Vagina (tissue), 2 donors: ENCODE measurements at regions not wholly inside any gene's neighbourhood (a gene's known extent, or its start where the extent isn't known, plus 50 kb on each side); places are given as distances from the start of the nearest gene placed in this dataset.

Experiments used
- POLR2A ChIP-seq, 2 donors: fragments of 450-650 bp; IDR thresholded peaks; one replicate each; pipeline ENCODE4 v1.6.1; 2017; ENCODE audit warnings: antibody characterized with exemption in 2 of 2, mild to moderate bottlenecking in 2 of 2, moderate library complexity in 2 of 2
- POLR2AphosphoS5 ChIP-seq, 2 donors: sonication (generic); formaldehyde crosslinking; IDR thresholded peaks; one replicate each; pipeline ENCODE4 v1.9.0; 2017; ENCODE audit warnings: antibody characterized with exemption in 2 of 2, mild to moderate bottlenecking in 2 of 2, low read depth in 1 of 2; ENCODE audit not compliant: insufficient read depth in 1 of 2

DNA sequence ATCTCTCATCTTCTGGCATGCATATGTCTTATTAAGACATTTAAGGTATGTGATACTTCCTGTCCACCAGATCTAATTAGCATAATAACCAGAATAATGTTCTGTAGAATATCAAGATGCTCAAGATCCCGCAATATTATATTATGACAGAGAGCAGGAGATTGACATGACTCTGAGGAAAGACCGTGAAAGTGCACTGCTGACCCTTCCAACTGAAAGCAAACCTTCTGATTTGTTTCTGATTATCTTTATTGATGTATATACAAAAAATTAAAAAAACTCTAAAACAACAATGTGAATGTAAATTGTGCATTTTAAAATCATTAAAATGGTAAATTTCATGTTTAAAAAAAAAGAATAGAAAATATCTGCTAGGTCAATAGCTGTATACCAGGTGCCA is 184.4 kb upstream of the TMEM45B start:
- TF ChIP-seq POLR2A (IDR thresholded peaks at IDR 0.05) (no peak), POLR2AphosphoS5 (IDR thresholded peaks at IDR 0.05; ENCODE audit: insufficient read depth in 1 of 2, low read depth in 1 of 2) (no peak)
